HuH-7 (cell line): ENCODE measurements at regions not wholly inside any gene's neighbourhood (a gene's known extent, or its start where the extent isn't known, plus 50 kb on each side); places are given as distances from the start of the nearest gene placed in this dataset.
"Not testable (repeated sequence)": the region's sequence is repeated elsewhere in the genome, so short reads cannot be mapped to it uniquely, and the experiment has no call there.

ENCODE experiments used
- DNase-seq: peaks from one replicate; pipeline ENCODE4 v3.0.0; 2011; ENCODE audit warnings: low spot score

- no peak for DNase-seq
Measured at GRCh38 chr6:50337532-50338122, 287.9 kb upstream of the DEFB112 start.

GRCh38 chr6:50353603-50354002 lies 303.9 kb upstream of the DEFB112 start:
- no peak for DNase-seq

DNA sequence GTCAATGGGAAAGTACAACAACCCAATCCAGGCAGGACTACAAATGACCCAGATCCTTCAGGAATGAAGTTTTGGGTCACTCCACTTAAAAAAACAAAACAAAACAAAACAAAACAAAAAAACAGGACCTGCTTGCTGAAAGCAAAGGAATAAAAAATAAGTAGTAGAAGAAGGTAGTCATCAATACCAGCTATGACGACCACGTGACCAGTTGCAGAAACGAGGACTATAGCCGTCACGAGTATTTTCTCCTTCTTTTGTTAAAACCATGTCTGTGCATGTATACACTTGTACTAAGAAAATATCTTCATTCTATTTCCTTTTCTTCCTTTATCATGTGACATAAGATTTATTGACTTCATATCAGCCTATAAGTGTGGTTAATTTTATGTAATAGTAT lies 308.4 kb upstream of the DEFB112 start:
- DNase-seq: no peak

DNA sequence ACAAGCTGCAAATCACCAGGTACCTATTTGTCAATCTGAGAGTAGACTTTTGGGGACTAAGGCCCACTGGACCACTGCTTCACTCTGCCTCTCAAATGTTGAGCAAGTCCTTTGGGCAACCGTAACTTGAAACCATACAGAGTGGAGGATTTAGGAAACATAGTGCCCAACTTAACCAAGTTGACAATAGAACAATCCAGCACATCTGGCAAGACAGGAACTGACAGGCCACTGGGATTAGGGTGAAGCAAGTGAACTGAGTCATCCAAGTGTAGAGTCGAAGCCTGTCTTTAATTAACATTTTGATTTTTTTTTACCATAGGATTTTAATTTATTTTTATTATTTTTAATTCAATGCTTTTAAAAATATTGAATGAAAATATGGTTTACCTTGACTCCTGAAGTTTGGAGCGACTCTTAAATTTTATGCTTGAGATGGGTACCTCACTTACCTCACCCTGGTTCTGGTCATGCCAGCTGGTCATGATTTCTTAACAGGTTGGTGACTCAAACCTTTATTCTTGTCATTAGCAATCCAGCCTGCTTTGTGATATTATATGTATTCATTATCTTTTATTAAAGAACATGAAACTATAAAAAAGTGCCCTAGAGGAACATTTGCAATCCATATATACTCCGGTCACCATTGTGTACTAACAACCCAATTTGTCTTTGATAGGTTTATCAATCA lies 312.1 kb upstream of the DEFB112 start:
- DNase-seq: no peak

DNA sequence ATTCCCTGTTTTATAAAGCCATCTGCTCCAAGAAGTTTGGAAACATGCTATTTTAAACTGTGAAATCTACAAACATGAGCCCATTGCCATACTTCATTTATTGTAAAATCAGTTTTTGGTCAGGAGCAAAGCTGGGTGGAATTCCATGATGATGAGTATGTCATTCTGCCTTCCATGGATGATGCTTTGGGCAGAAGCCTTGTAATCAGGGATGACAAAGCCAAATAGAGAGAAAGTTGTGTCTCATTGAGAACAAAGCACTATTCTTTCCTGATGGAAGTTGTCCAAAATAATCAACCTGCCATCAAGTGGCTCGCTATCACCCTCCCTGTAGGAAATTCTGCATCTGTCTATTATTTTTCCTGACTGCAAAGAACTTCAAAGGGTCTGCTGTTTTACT lies 313.0 kb upstream of the DEFB112 start:
- DNase-seq: no peak

DNA sequence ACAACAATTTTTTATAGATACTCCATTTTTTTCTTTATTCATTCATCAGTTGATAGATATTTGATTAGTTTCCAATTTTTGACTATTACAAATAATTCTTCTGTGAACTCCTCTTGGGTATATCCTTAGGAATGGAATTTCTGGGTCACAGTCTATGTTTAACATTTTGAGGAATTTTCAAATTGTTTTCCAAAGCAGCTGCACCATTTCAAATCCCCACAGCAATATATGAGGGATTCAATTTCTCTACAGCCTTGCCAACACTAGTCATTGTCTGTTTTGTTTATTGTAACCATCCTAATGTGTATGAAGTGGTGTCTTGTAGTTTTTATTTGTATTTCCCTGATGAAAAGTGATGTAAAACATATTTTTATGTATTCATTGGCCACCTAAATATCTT lies 320.3 kb upstream of the DEFB112 start:
- no peak for DNase-seq

DNA sequence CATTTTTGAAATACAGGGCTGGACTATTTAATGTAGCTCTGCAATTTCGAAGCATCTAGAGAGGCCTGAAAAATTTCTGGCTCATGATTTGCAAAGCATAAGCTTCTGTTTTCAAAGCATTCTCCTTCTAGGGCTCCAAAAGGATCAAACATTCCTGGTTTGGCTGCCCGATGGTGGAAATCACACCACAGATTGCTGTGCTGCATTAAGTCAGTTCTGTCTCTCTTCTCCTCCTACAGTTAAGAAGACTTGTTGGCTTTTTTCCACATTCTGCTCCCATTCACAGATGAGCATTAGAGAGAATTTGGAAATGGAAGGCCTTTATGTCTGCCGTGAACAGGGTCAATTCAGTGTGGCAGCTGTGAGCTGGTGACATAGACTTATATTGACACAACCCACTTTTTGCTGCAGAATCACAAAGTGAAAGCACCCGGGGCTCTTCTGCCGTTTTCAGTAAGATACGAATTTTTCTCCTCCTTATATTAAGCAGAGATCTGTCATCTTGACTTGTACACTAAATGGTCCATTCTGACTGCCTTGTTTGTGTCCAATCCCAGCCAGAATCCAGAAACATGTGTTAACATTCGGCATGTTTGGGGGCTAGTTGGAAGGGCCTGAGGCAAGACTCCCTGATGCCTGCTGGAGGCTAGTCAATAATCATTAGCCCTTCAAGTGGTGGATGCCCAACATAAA lies 330.8 kb upstream of the DEFB112 start:
- no peak for DNase-seq

DNA sequence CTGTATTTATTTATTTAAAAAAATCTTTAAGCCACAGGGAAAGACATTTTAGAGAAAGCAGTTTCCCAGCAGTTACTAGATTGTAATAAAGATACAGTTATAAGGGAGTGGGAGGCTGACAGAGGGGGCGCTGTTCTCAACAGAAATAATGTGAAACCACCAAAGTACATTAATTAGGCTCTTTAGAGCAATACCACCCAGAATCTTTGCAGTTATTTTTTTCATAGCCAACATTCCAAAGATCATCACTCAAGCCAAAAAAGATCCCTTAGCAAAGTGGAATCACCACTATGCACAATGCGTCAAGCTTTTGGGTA lies 331.3 kb upstream of the DEFB112 start:
- no peak for DNase-seq

DNA sequence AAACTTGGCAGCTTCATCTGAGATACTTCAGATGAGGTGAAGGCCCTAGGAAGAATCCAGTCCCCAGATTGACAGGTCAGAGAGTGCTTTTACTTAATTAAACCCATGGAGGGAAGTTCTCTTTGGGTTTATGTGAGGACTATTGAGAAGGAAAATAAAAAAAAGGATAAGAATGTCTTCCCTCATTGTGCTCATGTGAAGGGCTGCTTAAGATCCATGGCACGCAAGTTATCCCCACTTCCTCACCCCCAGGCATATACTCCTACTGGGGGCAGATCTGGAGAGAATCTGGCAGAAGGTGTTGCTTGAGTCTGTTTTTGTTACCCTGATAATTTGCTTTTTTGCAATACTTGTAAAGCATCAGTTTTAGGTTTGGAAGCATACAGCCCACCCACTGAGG lies 322.9 kb upstream of the TFAP2D start:
- no peak for DNase-seq

- DNase-seq: not testable (repeated sequence)
Measured at GRCh38 chr6:50394139-50394538, 319.2 kb upstream of the TFAP2D start.

- DNase-seq: no peak
Measured at GRCh38 chr6:50404643-50405042, 308.7 kb upstream of the TFAP2D start.

- no peak for DNase-seq
Measured at GRCh38 chr6:50410579-50410978, 302.7 kb upstream of the TFAP2D start.

- DNase-seq: not testable (repeated sequence)
Measured at GRCh38 chr6:50421041-50421440, 292.3 kb upstream of the TFAP2D start.

GRCh38 chr6:50427267-50427666 lies 286.1 kb upstream of the TFAP2D start:
- no peak for DNase-seq

GRCh38 chr6:50437901-50438300 lies 275.4 kb upstream of the TFAP2D start:
- no peak for DNase-seq

DNA sequence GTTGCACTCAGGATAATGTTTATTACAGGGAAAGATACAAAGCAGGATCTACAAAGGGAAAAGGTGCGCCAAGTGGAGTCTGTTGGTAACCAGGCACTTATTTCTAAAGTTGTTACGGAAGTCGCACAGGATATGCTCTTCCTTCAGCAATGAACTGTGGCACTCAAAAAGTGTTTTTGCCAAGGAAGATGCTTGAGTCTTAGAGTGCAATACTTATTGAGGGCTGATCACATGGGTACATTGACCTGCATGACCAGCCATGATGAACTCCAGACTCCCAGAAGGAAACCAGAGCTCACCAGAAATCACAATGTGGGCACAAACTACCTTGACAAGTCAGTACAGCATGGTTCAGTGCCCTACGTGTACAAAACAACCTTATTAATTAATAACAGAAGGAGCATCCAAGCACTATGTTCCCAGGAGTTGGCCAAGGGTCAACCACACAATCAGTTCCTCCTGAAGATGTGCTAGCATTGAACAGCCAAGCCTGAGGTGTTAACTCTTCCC lies 270.7 kb upstream of the TFAP2D start:
- DNase-seq: no peak

DNA sequence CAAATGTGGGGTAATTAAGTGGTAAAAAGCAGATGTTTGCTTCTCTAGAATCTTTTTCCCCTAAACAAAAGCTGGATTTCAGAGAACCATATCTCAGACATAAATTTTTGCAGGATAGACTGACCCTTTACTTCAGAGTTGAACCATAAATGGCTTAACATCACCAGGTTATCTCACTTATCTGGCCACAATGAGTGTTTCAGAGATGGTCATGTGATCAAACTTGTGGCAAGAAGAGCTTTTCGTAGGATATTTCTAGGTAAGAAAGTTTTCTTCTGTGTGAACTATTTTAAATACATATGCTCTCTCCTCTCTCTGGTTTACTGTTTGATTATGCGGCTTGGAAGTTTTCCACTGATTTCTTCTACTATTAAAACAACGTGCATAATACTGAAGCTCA lies 270.2 kb upstream of the TFAP2D start:
- no peak for DNase-seq

GRCh38 chr6:50449128-50449527 lies 264.2 kb upstream of the TFAP2D start:
- no peak for DNase-seq

- DNase-seq: no peak
Measured at GRCh38 chr6:50451826-50452400, 261.4 kb upstream of the TFAP2D start.

GRCh38 chr6:50455029-50455428 lies 258.3 kb upstream of the TFAP2D start:
- DNase-seq: no peak

DNA sequence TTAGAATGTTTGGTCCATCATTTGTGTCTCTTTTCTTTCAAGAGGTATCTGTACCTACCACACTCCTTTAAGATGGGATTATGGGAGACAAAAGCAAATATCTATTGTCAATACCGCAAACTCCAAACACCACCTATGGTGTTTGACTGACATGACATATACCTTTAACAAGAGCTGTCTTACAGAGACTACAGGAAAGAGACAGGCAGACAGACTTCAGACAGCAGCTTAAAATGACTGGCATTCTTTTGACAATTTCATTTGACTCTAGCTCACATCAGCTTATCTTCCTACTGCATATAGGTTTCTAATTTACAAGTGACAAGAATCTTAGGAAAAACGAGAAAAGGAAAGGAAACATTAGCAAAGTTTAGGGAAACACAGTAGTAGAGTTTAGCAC lies 256.0 kb upstream of the TFAP2D start:
- no peak for DNase-seq

DNA sequence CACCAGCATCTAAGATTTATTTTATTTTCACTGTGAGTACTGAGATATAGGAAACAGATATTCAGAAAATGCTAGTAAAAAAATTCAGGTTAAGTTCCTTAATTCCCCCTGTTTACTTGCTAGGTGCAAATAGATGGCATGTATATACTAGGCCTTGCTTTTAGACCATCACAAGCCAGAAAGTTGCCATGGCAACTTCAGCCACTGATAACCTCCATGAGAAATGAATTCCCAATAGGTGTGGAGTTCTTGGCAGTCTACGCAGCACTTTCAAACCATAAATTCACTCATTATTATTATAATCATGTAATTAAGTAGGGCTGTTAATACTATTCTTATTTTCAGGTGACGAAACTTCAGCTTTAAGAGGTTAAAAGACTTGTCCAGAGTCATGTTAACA lies 251.6 kb upstream of the TFAP2D start:
- no peak for DNase-seq

- no peak for DNase-seq
Measured at GRCh38 chr6:50463931-50464330, 249.4 kb upstream of the TFAP2D start.
